ENCODE measurements at regions not wholly inside any gene's neighbourhood (a gene's known extent, or its start where the extent isn't known, plus 50 kb on each side); places are given as distances from the start of the nearest gene placed in this dataset.

- Histone ChIP-seq H3K4me2 (no peak overlapping the region), H3K9me2 (ENCODE audit: insufficient read depth) (0 out of 2 replicates have a peak, but pooled peaks cover 3% of the 10 kb centered on the region), H3K36me3 (ENCODE audit: insufficient read depth) (no peaks in the 10 kb centered on the region), H3F3A (replicated peaks; ENCODE audit: low read depth) (no peaks in the 10 kb centered on the region), H2AFZ (no peak overlapping the region), H4K20me1 (replicated peaks; ENCODE audit: insufficient read depth) (no peaks in the 10 kb centered on the region), H3K79me2 (replicated peaks; ENCODE audit: insufficient read depth) (no peaks in the 10 kb centered on the region), H3K4me1 (ENCODE audit: insufficient read depth) (no peaks in the 10 kb centered on the region), H3K27ac (ENCODE audit: low read depth) (no peak overlapping the region), H3K4me3 (no peak overlapping the region), H3K27me3 (ENCODE audit: insufficient read depth) (no peaks in the 10 kb centered on the region)
- no peak overlapping the region for H3K27ac Mint-ChIP-seq
- no peaks in the 10 kb centered on the region for H3K27me3 Mint-ChIP-seq (ENCODE audit: insufficient read depth, low read depth, poor library complexity)
- DNase-seq (ENCODE audit: low spot score) (no peak), ATAC-seq (no peak)
- peaks cover 2% of the 10 kb centered on the region; the same call in 1 of the 3 replicates for H3K4me1 Mint-ChIP-seq
- no peaks in the 10 kb centered on the region for H3K9me3 Mint-ChIP-seq
- no peak for TF ChIP-seq ZNF462 (CRISPR knock-in tag; IDR thresholded peaks at IDR 0.05)
- H3K4me3 Mint-ChIP-seq = no peak overlapping the region
- H3K36me3 Mint-ChIP-seq (ENCODE audit: low read depth) = no peaks in the 10 kb centered on the region
Observed at GRCh38 chr1:170241266-170241851, 95.6 kb downstream of the NTMT2 start.

- DNase-seq (ENCODE audit: low spot score) = no peak
- H3F3A ChIP-seq (replicated peaks; ENCODE audit: low read depth) = no peaks in the 10 kb centered on the region
- TF ChIP-seq NANOG (IDR thresholded peaks at IDR 0.05; ENCODE audit: borderline replicate concordance) = no peak
- no peak for TF ChIP-seq ZNF462 (CRISPR knock-in tag; IDR thresholded peaks at IDR 0.05)
- no peak for TF ChIP-seq CREB1 (CRISPR knock-in tag; IDR thresholded peaks at IDR 0.05; ENCODE audit: low read depth)
- TF ChIP-seq EZH2phosphoT487 (IDR thresholded peaks at IDR 0.05; ENCODE audit: unreplicated experiment) = no peak
Observed at GRCh38 chr1:170247751-170248521, 102.2 kb downstream of the NTMT2 start.

More at GRCh38 chr1:170247751-170248521, 102.2 kb downstream of the NTMT2 start:
- Mint-ChIP-seq H3K4me3 (no peak overlapping the region), H3K27me3 (ENCODE audit: insufficient read depth, low read depth, poor library complexity) (peaks cover 8% of the 10 kb centered on the region), H3K36me3 (ENCODE audit: low read depth) (peaks cover 24% of the 10 kb centered on the region), H3K9me3 (peaks cover 38% of the 10 kb centered on the region), H3K4me1 (no peaks in the 10 kb centered on the region), H3K27ac (no peak overlapping the region)
- no peak for ATAC-seq
- H3K9me2 ChIP-seq (ENCODE audit: insufficient read depth) = peaks cover 8% of the 10 kb centered on the region; the same call in 1 of the 2 replicates
- no peak overlapping the region for H2AFZ ChIP-seq
- no peak overlapping the region for H3K27ac ChIP-seq (ENCODE audit: low read depth)
- no peak overlapping the region for H3K4me2 ChIP-seq
- H3K4me3 ChIP-seq = no peak overlapping the region
- peaks cover 5% of the 10 kb centered on the region; the same call in 1 of the 2 replicates for H3K36me3 ChIP-seq (ENCODE audit: insufficient read depth)
- H3K4me1 ChIP-seq (ENCODE audit: insufficient read depth) = no peaks in the 10 kb centered on the region
- no peaks in the 10 kb centered on the region for H3K27me3 ChIP-seq (ENCODE audit: insufficient read depth)
- no peaks in the 10 kb centered on the region for H4K20me1 ChIP-seq (replicated peaks; ENCODE audit: insufficient read depth)
- H3K79me2 ChIP-seq (replicated peaks; ENCODE audit: insufficient read depth) = no peaks in the 10 kb centered on the region
